GM12878 (cell line): ENCODE measurements at regions not wholly inside any gene's neighbourhood (a gene's known extent, or its start where the extent isn't known, plus 50 kb on each side); places are given as distances from the start of the nearest gene placed in this dataset.

Source experiments
- ATAC-seq: fragments of 200-7000 bp; cut with Tn5 transposase; 3 replicates; pipeline ENCODE4 v1.9.1; 2020; ENCODE audit warnings: mild to moderate bottlenecking, moderate library complexity
- BruUV-seq: library from RNA; stranded (reverse); fragments of 400-500 nt; replicated peaks from 2 replicates; lab custom pipeline; 2021; lab: Mats Ljungman, UMichigan
- CTCF ChIA-PET: fragments of 300-600 bp; sonication (Branson Sonifier 250); formaldehyde crosslinking; extraction: SDS; loops from one replicate; lab custom pipeline; 2021; ENCODE audit warnings: inconsistent platforms; lab: Yijun Ruan, JAX
- POLR2A ChIA-PET: fragments of 350-600 bp; formaldehyde crosslinking; extraction: SDS; loops from one replicate; lab custom pipeline; 2021; ENCODE audit warnings: inconsistent platforms; lab: Charles Lee
- RAD21 ChIA-PET: fragments of 300-600 bp; sonication (Branson Sonifier 250); formaldehyde crosslinking; loops from one replicate; lab custom pipeline; 2023; ENCODE audit warnings: antibody characterized with exemption; ENCODE audit not compliant: unreplicated experiment; lab: Charles Lee
- SMC1A ChIA-PET: fragments of 300-600 bp; sonication (Branson Sonifier 250); formaldehyde crosslinking; loops from one replicate; lab custom pipeline; 2023; ENCODE audit not compliant: unreplicated experiment, uncharacterized antibody; lab: Charles Lee
- DNase-seq: peaks from one replicate; pipeline ENCODE4 v3.0.0-alpha.2; 2011; ENCODE audit warnings: low read depth, low spot score
- FAIRE-seq: peaks from 3 replicates; lab custom pipeline; 2011; peaks lifted over from hg19 to GRCh38; lab: Jason Lieb, UNC
- H2AFZ ChIP-seq: 2 replicates; pipeline ENCODE4 v1.6.0; 2011; ENCODE audit warnings: low read depth, low read length, control low read depth; ENCODE audit not compliant: control insufficient read depth
- H3K27ac ChIP-seq: 2 replicates; pipeline ENCODE4 v1.5.1; 2011; ENCODE audit warnings: control low read depth; ENCODE audit not compliant: control insufficient read depth, insufficient read depth
- H3K27me3 ChIP-seq, 2 experiments: replicated peaks in 1 of 2; 2 replicates each; pipeline versions ENCODE4 v1.6.0 to v1.6.1; 2011; ENCODE audit warnings: low read length in 1 of 2; ENCODE audit not compliant: control insufficient read depth in 2 of 2, insufficient read depth in 2 of 2
- H3K36me3 ChIP-seq, 2 experiments: 2 replicates each; pipeline ENCODE4 v1.5.1; 2011; ENCODE audit warnings: low read length in 1 of 2; ENCODE audit not compliant: control insufficient read depth in 2 of 2, insufficient read depth in 2 of 2
- H3K4me1 ChIP-seq: 2 replicates; pipeline ENCODE4 v1.6.1; 2011; ENCODE audit warnings: mild to moderate bottlenecking, low read length, moderate library complexity, mixed read lengths; ENCODE audit not compliant: control insufficient read depth, insufficient read depth
- H3K4me2 ChIP-seq: 2 replicates; pipeline ENCODE4 v1.6.0; 2011; ENCODE audit warnings: control low read depth; ENCODE audit not compliant: control insufficient read depth, insufficient read depth
- H3K4me3 ChIP-seq: fragments of 200-600 bp; sonication (generic); 2 replicates; pipeline ENCODE4 v1.5.1; 2016
- H3K79me2 ChIP-seq: 2 replicates; pipeline ENCODE4 v1.6.0; 2011; ENCODE audit warnings: low read length; ENCODE audit not compliant: control insufficient read depth, insufficient read depth
- H3K9ac ChIP-seq: 2 replicates; pipeline ENCODE4 v1.8.0; 2011; ENCODE audit warnings: low read length, control low read depth, mixed read lengths; ENCODE audit not compliant: control insufficient read depth, insufficient read depth
- H3K9me3 ChIP-seq: replicated peaks from 3 replicates; pipeline ENCODE4 v1.5.1; 2011; ENCODE audit warnings: mild to moderate bottlenecking, low read length; ENCODE audit not compliant: control insufficient read depth, insufficient read depth
- H4K20me1 ChIP-seq: 2 replicates; pipeline ENCODE4 v1.6.0; 2011; ENCODE audit not compliant: control insufficient read depth, insufficient read depth
- ASH2L ChIP-seq: fragments of 300-600, 200-600 bp; sonication (generic); IDR thresholded peaks from 2 replicates; pipeline ENCODE4 v1.6.1; 2017; ENCODE audit warnings: low read depth, mild to moderate bottlenecking, borderline replicate concordance
- EP300 ChIP-seq, 2 experiments: fragments of 150-350 bp in 1 of 2; IDR thresholded peaks; 2 replicates each; pipeline ENCODE4 v1.6.1; 2011 to 2012; ENCODE audit warnings: low read depth in 2 of 2, low read length in 2 of 2, borderline replicate concordance in 1 of 2, improper control_type of control experiment in 1 of 2, inconsistent platforms in 1 of 2; ENCODE audit not compliant: control insufficient read depth in 1 of 2
- EZH2 ChIP-seq: IDR thresholded peaks from 2 replicates; pipeline ENCODE4 v1.6.1; 2012; ENCODE audit warnings: low read depth, mild to moderate bottlenecking, control low read depth, inconsistent platforms, low read length, borderline replicate concordance; ENCODE audit not compliant: control insufficient read depth
- HDAC6 ChIP-seq: fragments of 200-600 bp; sonication (generic); IDR thresholded peaks from one replicate; pipeline ENCODE4 v1.8.0; 2017; ENCODE audit warnings: antibody characterized with exemption; ENCODE audit not compliant: unreplicated experiment
- HDGF ChIP-seq: fragments of 450-650 bp; IDR thresholded peaks from 2 replicates; pipeline ENCODE4 v1.6.1; 2016; ENCODE audit warnings: antibody characterized with exemption
- KAT2A ChIP-seq: conservative IDR thresholded peaks from 2 replicates; pipeline ENCODE4 v1.6.1; 2011; ENCODE audit warnings: low read depth, low read length; ENCODE audit not compliant: control insufficient read depth
- MEF2A ChIP-seq: IDR thresholded peaks from 2 replicates; pipeline ENCODE4 v1.6.1; 2011; ENCODE audit warnings: low read depth, mild to moderate bottlenecking, low read length, moderate library complexity; ENCODE audit not compliant: insufficient read depth
- NBN ChIP-seq: fragments of 450-650 bp; IDR thresholded peaks from 2 replicates; pipeline ENCODE4 v1.6.1; 2016
- NR2C2 ChIP-seq: IDR thresholded peaks from 2 replicates; pipeline ENCODE4 v1.6.1; 2011; ENCODE audit warnings: borderline replicate concordance, low read depth; ENCODE audit not compliant: control insufficient read depth, insufficient read length
- NRF1 ChIP-seq: conservative IDR thresholded peaks from 2 replicates; pipeline ENCODE4 v1.6.1; 2011; ENCODE audit warnings: mild to moderate bottlenecking, low read depth, low read length, improper control_type of control experiment
- PAX8 ChIP-seq: fragments of 450-650 bp; IDR thresholded peaks from 2 replicates; pipeline ENCODE4 v1.6.1; 2017; ENCODE audit warnings: mild to moderate bottlenecking, moderate library complexity
- PML ChIP-seq: IDR thresholded peaks from 2 replicates; pipeline ENCODE4 v1.6.1; 2012; ENCODE audit warnings: low read length, inconsistent platforms
- POLR2A ChIP-seq: IDR thresholded peaks from 2 replicates; pipeline ENCODE4 v1.6.1; 2011; ENCODE audit warnings: low read depth, mild to moderate bottlenecking, low read length
- SREBF1 ChIP-seq: IDR thresholded peaks from 2 replicates; pipeline ENCODE4 v1.6.1; 2012; ENCODE audit warnings: mild to moderate bottlenecking, low read length
- STAT3 ChIP-seq: IDR thresholded peaks from 2 replicates; pipeline ENCODE4 v1.6.1; 2011; ENCODE audit warnings: low read depth, low read length, improper control_type of control experiment
- TCF3 ChIP-seq: IDR thresholded peaks from 2 replicates; pipeline ENCODE4 v1.6.1; 2012; ENCODE audit warnings: low read depth, mild to moderate bottlenecking, low read length, borderline replicate concordance; ENCODE audit not compliant: insufficient read depth
- ZNF384 ChIP-seq: IDR thresholded peaks from 2 replicates; pipeline ENCODE4 v1.6.1; 2012; ENCODE audit warnings: low read depth, mild to moderate bottlenecking, low read length, improper control_type of control experiment, borderline replicate concordance
- WGBS: methylation state at CpG from one replicate; pipeline ENCODE4 v1.1.6; 2016; ENCODE audit warnings: low lambda C conversion rate; ENCODE audit not compliant: insufficient replicate concordance, insufficient coverage; ENCODE audit errors: missing lambda C conversion rate; 5-methylcytosine and 5-hydroxymethylcytosine counted together
- in situ Hi-C: fragments of 300-500 bp; cut with MboI; formaldehyde crosslinking; loops from 9 replicates; pipeline ENCODE4 v1.14.3; 2018; ENCODE audit warnings: mixed read lengths
- intact Hi-C: fragments of 100-400 bp; cut with micrococcal nuclease; formaldehyde crosslinking; loops from one replicate; pipeline ENCODE4 v1.14.2; 2022; ENCODE audit not compliant: unreplicated experiment

GRCh38 chr6:165746331-165746730, 83.3 kb upstream of the PDE10A start:
- FAIRE-seq (no peak), DNase-seq (no peak), ATAC-seq (no peak)
- no peak overlapping the region for H3K9ac ChIP-seq
- ChIA-PET SMC1A (interaction anchor here (1.3 to 1.6 kb wide), 3 partner anchors 9 to 43 kb away, joined by 3 to 12 read pairs (median 3); no protein-coding TSS in a partner anchor), RAD21 (no interaction called here), POLR2A (interaction anchor here (0.6 kb wide), 1 partner anchor 534 kb away, joined by 5 read pairs; no protein-coding TSS in a partner anchor), CTCF (interaction anchor here (1.4 to 1.8 kb wide), 2 partner anchors 9 to 17 kb away, joined by 4 to 9 read pairs; no protein-coding TSS in a partner anchor)
- H3K79me2 ChIP-seq: no peaks in the 10 kb centered on the region
- no peak for TF ChIP-seq NR2C2
- TF ChIP-seq MEF2A: no peak
- no peak for TF ChIP-seq PAX8
- no peak for TF ChIP-seq NRF1
- no peak for TF ChIP-seq ASH2L
- no peak for TF ChIP-seq HDAC6
- TF ChIP-seq POLR2A: no peak
- no peak for TF ChIP-seq PML
- no peak for TF ChIP-seq EP300 (IDR thresholded peaks at IDR 0.05; ENCODE audit: borderline replicate concordance in 1 of 2, control insufficient read depth in 1 of 2, low read depth in 2 of 2, low read length in 2 of 2)
- TF ChIP-seq HDGF: no peak
- no peak for TF ChIP-seq EZH2
- TF ChIP-seq ZNF384: no peak
- TF ChIP-seq KAT2A: no peak
- TF ChIP-seq SREBF1: no peak
- TF ChIP-seq STAT3: no peak
- TF ChIP-seq NBN: no peak
- TF ChIP-seq TCF3: no peak
- in situ Hi-C loops: no loop called here
- H4K20me1 ChIP-seq: no peaks in the 10 kb centered on the region
- no peaks in the 10 kb centered on the region for H3K36me3 ChIP-seq
- no peaks in the 10 kb centered on the region for H3K4me1 ChIP-seq
- H2AFZ ChIP-seq: no peak overlapping the region
- no peaks in the 10 kb centered on the region for H3K27me3 ChIP-seq
- H3K4me3 ChIP-seq: no peak overlapping the region
- BruUV-seq: no TSS peak
- H3K27ac ChIP-seq: no peak overlapping the region
- no peak overlapping the region for H3K4me2 ChIP-seq
- H3K9me3 ChIP-seq: no peaks in the 10 kb centered on the region
- WGBS: 51% methylated on average over 9 of the region's 9 CpGs
- intact Hi-C loops: no loop called here
